ENCODE measurements at regions not wholly inside any gene's neighbourhood (a gene's known extent, or its start where the extent isn't known, plus 50 kb on each side); places are given as distances from the start of the nearest gene placed in this dataset.

DNA sequence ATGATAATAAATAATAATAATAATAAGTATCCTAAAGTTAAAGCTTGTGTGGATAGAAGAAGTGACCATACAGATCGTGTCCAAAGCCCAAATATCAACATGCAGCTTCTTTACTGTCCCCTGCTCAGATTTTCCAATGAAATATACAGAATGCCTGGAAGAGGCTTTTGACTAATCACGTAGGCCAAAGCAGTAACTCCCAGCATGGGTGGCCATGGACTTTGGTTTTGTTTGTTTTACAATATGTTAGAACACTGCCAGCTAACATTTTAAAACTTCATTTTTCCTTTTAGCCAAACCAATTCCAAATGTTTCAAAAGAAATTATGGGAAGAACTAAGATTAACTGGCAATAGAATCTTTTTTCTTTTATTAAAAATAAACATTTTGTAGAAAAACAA lies 400.0 kb upstream of the FLRT2 start:
- TF ChIP-seq, protein P1, sequence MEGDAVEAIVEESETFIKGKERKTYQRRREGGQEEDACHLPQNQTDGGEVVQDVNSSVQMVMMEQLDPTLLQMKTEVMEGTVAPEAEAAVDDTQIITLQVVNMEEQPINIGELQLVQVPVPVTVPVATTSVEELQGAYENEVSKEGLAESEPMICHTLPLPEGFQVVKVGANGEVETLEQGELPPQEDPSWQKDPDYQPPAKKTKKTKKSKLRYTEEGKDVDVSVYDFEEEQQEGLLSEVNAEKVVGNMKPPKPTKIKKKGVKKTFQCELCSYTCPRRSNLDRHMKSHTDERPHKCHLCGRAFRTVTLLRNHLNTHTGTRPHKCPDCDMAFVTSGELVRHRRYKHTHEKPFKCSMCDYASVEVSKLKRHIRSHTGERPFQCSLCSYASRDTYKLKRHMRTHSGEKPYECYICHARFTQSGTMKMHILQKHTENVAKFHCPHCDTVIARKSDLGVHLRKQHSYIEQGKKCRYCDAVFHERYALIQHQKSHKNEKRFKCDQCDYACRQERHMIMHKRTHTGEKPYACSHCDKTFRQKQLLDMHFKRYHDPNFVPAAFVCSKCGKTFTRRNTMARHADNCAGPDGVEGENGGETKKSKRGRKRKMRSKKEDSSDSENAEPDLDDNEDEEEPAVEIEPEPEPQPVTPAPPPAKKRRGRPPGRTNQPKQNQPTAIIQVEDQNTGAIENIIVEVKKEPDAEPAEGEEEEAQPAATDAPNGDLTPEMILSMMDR (IDR thresholded peaks at IDR 0.05; ENCODE audit: low read length) = no peak
- no peak for TF ChIP-seq EZH2 (IDR thresholded peaks at IDR 0.05; ENCODE audit: borderline replicate concordance, low read length)
